CD4-positive, alpha-beta T cell (primary cell): ENCODE measurements at regions not wholly inside any gene's neighbourhood (a gene's known extent, or its start where the extent isn't known, plus 50 kb on each side); places are given as distances from the start of the nearest gene placed in this dataset.

Experiments used
- ATAC-seq: fragments of 200-7000 bp; cut with Tn5 transposase; one replicate; pipeline ENCODE4 v1.10.0; 2022; ENCODE audit warnings: mild to moderate bottlenecking; ENCODE audit not compliant: poor library complexity
- CTCF ChIA-PET: fragments of 350-600 bp; sonication (Branson Sonifier 250); formaldehyde crosslinking; loops from one replicate; lab custom pipeline; 2021; ENCODE audit warnings: antibody characterized with exemption, inconsistent platforms; lab: Charles Lee
- POLR2A ChIA-PET: fragments of 350-600 bp; sonication (Branson Sonifier 250); formaldehyde crosslinking; loops from one replicate; lab custom pipeline; 2021; ENCODE audit warnings: antibody characterized with exemption, inconsistent platforms; lab: Charles Lee
- DNase-seq, 14 experiments: peaks; one replicate each; pipeline ENCODE4 v3.0.0-alpha.2; 2013 to 2020; ENCODE audit warnings: mixed read lengths in 2 of 14
- H3K27ac ChIP-seq, 2 donors: one replicate each; pipeline versions ENCODE4 v1.5.1 to v1.7.0; 2013; ENCODE audit warnings: low read length in 2 of 2, low read depth in 1 of 2, mild to moderate bottlenecking in 1 of 2
- H3K27me3 ChIP-seq, 2 experiments: 1 replicate in 1 of 2; 2 replicates in 1 of 2; pipeline versions ENCODE4 v1.6.1 to v1.7.0; 2013; ENCODE audit warnings: low read length in 2 of 2, control low read depth in 1 of 2, mild to moderate bottlenecking in 1 of 2, moderate library complexity in 1 of 2; ENCODE audit not compliant: insufficient read depth in 2 of 2, control insufficient read depth in 1 of 2
- H3K36me3 ChIP-seq: one replicate; pipeline ENCODE4 v1.6.1; 2013; ENCODE audit warnings: low read length, control low read depth; ENCODE audit not compliant: insufficient read depth
- H3K4me1 ChIP-seq: one replicate; pipeline ENCODE4 v1.6.1; 2013; ENCODE audit warnings: low read length, control low read depth; ENCODE audit not compliant: insufficient read depth
- H3K4me3 ChIP-seq: one replicate; pipeline ENCODE4 v1.5.1; 2013; ENCODE audit warnings: mild to moderate bottlenecking, low read length, moderate library complexity
- H3K9me3 ChIP-seq, 2 experiments: 1 replicate in 1 of 2; 2 replicates in 1 of 2; pipeline versions ENCODE4 v1.6.1 to v1.7.0; 2013; ENCODE audit warnings: low read length in 2 of 2, mild to moderate bottlenecking in 2 of 2, control low read depth in 1 of 2, moderate library complexity in 1 of 2; ENCODE audit not compliant: control insufficient read depth in 1 of 2, insufficient read depth in 1 of 2
- H3K27ac Mint-ChIP-seq: one replicate; pipeline ENCODE4 v1.8.0; 2020; ENCODE audit warnings: mixed read lengths
- H3K27me3 Mint-ChIP-seq: one replicate; pipeline ENCODE4 v1.8.0; 2021; ENCODE audit warnings: mixed read lengths
- H3K36me3 Mint-ChIP-seq: one replicate; pipeline ENCODE4 v1.8.0; 2021; ENCODE audit warnings: low read depth, mixed read lengths
- H3K4me1 Mint-ChIP-seq: one replicate; pipeline ENCODE4 v1.8.0; 2021; ENCODE audit warnings: low read depth, mixed read lengths
- H3K4me3 Mint-ChIP-seq: one replicate; pipeline ENCODE4 v1.8.0; 2020; ENCODE audit warnings: mild to moderate bottlenecking, mixed read lengths
- H3K9me3 Mint-ChIP-seq: one replicate; pipeline ENCODE4 v1.8.0; 2020; ENCODE audit warnings: mixed read lengths
- CTCF ChIP-seq: fragments of 200-600 bp; IDR thresholded peaks from one replicate; pipeline ENCODE4 v1.8.0; 2022; ENCODE audit warnings: antibody characterized with exemption, mild to moderate bottlenecking
- intact Hi-C, 2 experiments: fragments of 100-400 bp; cut with DNase I in 1 of 2; cut with micrococcal nuclease in 1 of 2; formaldehyde crosslinking; loops; one replicate each; pipeline versions ENCODE4 v1.15.1 to v1.9.0; 2023 to 2025; cut with DNase I, micrococcal nuclease

DNA sequence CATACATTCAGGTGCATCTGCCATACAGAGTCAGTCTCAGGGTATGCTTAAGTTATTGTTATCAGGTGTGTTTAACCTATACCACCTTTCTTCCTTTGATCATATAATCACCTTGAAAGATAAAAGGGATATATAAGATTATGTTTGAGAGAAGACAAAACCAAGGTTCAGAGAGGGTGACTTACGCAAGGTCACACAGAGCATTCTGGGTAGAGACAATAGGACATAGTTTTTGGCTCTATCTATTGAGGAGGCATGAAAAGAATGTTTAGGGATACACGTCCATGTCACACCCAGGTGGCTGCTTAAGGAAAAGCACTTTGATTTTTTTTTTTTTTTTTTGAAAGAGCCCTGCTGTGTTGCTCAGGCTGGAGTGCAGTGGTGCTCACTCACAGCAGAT lies 327.1 kb upstream of the RPS6KA3 start:
- no peaks in the 10 kb centered on the region for H3K27me3 Mint-ChIP-seq
- H3K27me3 ChIP-seq, result peaks cover 0 to 7% of the 10 kb centered on the region in 2 experiments
- no peaks in the 10 kb centered on the region for H3K9me3 ChIP-seq
- no peak overlapping the region for H3K27ac Mint-ChIP-seq
- H3K36me3 Mint-ChIP-seq, result no peaks in the 10 kb centered on the region
- no peaks in the 10 kb centered on the region for H3K4me1 ChIP-seq
- no peak overlapping the region for H3K4me3 Mint-ChIP-seq
- H3K27ac ChIP-seq, result no peak overlapping the region
- no peak overlapping the region for H3K4me3 ChIP-seq
- ChIA-PET CTCF (no interaction called here), POLR2A (no interaction called here)
- ATAC-seq (no peak), DNase-seq (no peak)
- no peak for TF ChIP-seq CTCF
- intact Hi-C loops, result no loop called here
- peaks cover under 1% of the 10 kb centered on the region for H3K9me3 Mint-ChIP-seq
- H3K4me1 Mint-ChIP-seq, result no peaks in the 10 kb centered on the region
- no peaks in the 10 kb centered on the region for H3K36me3 ChIP-seq

DNA sequence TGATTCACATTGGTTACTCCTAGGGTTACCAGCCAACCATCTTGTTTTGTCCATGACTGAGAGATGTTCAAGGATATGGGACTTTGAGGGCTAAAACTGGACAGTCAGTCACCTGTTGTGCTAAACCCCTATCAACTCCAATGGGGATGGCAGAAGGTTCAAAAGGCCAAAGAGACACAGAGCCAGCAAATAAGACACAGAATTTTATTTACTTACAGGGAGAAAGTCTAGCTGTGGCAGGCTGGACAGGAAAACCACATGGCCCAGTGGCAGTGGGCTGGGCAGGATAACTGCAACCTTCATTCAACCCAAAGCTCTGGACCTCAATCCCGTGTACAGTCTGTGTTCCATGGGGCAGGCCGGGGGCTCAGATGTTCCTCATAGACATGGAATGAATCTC lies 326.7 kb upstream of the RPS6KA3 start:
- Mint-ChIP-seq H3K4me1 (no peaks in the 10 kb centered on the region), H3K4me3 (no peak overlapping the region), H3K36me3 (no peaks in the 10 kb centered on the region), H3K27me3 (no peaks in the 10 kb centered on the region), H3K27ac (no peak overlapping the region), H3K9me3 (peaks cover 4% of the 10 kb centered on the region)
- no peak overlapping the region for H3K27ac ChIP-seq
- DNase-seq (no peak), ATAC-seq (no peak)
- H3K4me3 ChIP-seq, result no peak overlapping the region
- TF ChIP-seq CTCF, result no peak
- CTCF ChIA-PET, result no interaction called here
- H3K9me3 ChIP-seq, result no peaks in the 10 kb centered on the region
- POLR2A ChIA-PET, result no interaction called here
- peaks cover 0 to 7% of the 10 kb centered on the region in 2 experiments for H3K27me3 ChIP-seq
- intact Hi-C loops, result no loop called here
- no peaks in the 10 kb centered on the region for H3K4me1 ChIP-seq
- no peaks in the 10 kb centered on the region for H3K36me3 ChIP-seq

DNA sequence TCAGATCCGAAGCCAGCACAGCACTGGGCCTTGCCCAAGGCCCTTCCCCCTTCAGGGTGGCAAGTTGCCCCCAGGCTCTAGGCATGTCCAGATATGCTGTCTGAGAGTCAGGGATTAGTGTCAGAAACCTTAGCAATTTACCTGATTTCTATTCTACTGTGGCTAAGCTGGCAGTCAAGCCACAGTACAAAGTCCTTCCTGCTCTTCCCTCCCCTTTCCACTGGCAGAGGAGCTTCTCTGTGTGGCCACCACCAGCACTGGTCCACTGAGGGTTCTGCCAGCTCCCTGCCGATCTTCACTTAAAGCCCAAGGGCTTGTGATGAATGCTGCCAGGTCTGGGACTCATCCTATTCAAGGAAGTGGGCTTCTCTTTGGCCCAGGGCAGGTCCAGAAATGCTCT lies 324.5 kb upstream of the RPS6KA3 start:
- H3K27me3 Mint-ChIP-seq, result no peaks in the 10 kb centered on the region
- TF ChIP-seq CTCF, result no peak
- H3K9me3 ChIP-seq, result no peaks in the 10 kb centered on the region
- H3K27ac ChIP-seq, result no peak overlapping the region
- no peak overlapping the region for H3K4me3 Mint-ChIP-seq
- ATAC-seq (no peak), DNase-seq (no peak)
- H3K36me3 Mint-ChIP-seq, result no peaks in the 10 kb centered on the region
- intact Hi-C loops, result no loop called here
- H3K4me3 ChIP-seq, result no peak overlapping the region
- peaks cover 4% of the 10 kb centered on the region for H3K9me3 Mint-ChIP-seq
- ChIA-PET POLR2A (no interaction called here), CTCF (no interaction called here)
- no peaks in the 10 kb centered on the region for H3K4me1 Mint-ChIP-seq
- no peaks in the 10 kb centered on the region for H3K36me3 ChIP-seq
- H3K27ac Mint-ChIP-seq, result no peak overlapping the region
- H3K27me3 ChIP-seq, result no peaks in the 10 kb centered on the region
- H3K4me1 ChIP-seq, result no peaks in the 10 kb centered on the region
